ENCODE measurements at regions not wholly inside any gene's neighbourhood (a gene's known extent, or its start where the extent isn't known, plus 50 kb on each side); places are given as distances from the start of the nearest gene placed in this dataset.

DNA sequence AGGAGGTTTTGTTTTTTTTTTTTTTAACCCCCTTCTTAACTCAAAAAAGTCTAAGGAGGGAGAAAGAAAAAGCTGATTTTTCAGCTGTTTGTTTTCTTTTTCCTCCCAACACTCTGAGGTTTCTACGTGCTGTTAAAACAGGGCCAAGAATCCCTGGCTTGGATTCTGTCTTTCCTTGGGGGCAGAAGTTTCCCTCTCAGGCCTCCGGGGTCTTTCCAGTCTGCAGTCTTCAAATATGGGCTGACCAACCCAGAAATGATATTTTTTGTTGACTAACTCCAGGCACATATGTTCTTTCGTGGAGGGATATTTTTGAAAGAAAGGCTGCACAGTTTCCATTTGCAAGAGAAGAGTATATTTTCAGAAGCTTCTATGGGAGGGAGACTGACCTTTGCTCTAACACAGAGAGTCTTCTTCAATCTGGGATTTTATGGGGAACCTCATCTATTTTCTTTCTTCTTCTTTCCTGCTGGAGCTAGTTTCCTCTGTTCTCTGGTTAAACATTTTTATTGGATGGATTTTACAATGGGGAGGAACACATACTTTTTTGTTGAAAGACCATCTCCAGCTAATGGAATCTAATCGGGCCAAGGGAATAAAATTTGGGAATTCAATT lies 93.3 kb upstream of the SPRED2 start:
- H3K36me3 ChIP-seq (ENCODE audit: low read depth, missing control alignments): no peaks in the 10 kb centered on the region
- WGBS, 2 donors: 51 to 61% methylated on average over 4 of the region's 4 CpGs
- no peaks in the 10 kb centered on the region for H3K4me1 ChIP-seq
- TF ChIP-seq CTCF (IDR thresholded peaks at IDR 0.05) (no peak), POLR2A (IDR thresholded peaks at IDR 0.05) (no peak)
- no peak overlapping the region for H3K27ac ChIP-seq
- H3K9me3 ChIP-seq: no peaks in the 10 kb centered on the region
- no peak for DNase-seq
- intact Hi-C loops (cut with DNase I; ENCODE audit: low total_unique reads): no loop called here
- H3K27me3 ChIP-seq: no peaks in the 10 kb centered on the region
- no peak overlapping the region for H3K4me3 ChIP-seq

GRCh38 chr2:65522922-65523321 lies 90.5 kb upstream of the SPRED2 start:
- no peak for DNase-seq
- Histone ChIP-seq H3K9me3 (no peaks in the 10 kb centered on the region), H3K36me3 (ENCODE audit: low read depth, missing control alignments) (no peaks in the 10 kb centered on the region), H3K4me1 (no peaks in the 10 kb centered on the region), H3K27me3 (no peaks in the 10 kb centered on the region), H3K27ac (no peak overlapping the region), H3K4me3 (no peak overlapping the region)
- 95 to 97% methylated on average over 4 of the region's 4 CpGs for WGBS, 2 donors
- TF ChIP-seq CTCF (IDR thresholded peaks at IDR 0.05) (no peak), POLR2A (IDR thresholded peaks at IDR 0.05) (no peak)
- intact Hi-C loops (cut with DNase I; ENCODE audit: low total_unique reads): no loop called here

DNA sequence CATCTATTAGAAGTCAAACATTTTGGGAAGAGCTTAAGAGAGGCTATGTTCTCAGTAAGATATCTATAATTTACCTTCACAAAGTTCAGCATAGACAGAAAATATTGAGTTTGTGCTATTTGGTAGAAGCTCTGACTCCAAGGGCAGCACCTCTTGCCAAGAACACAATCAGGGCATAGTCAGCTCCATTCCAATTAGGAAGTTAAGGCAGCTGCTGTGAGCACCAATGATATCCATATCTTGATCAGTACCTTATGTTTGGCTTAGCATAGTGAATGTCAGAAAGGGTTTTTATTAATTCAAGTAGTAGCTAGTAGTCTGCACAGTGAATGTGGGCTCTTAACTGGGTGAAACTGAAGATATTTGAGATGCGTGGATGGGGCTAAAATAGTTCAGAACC lies 86.4 kb upstream of the SPRED2 start:
- TF ChIP-seq CTCF (IDR thresholded peaks at IDR 0.05): no peak
- no peak for TF ChIP-seq POLR2A (IDR thresholded peaks at IDR 0.05)
- Histone ChIP-seq H3K36me3 (ENCODE audit: low read depth, missing control alignments) (no peaks in the 10 kb centered on the region), H3K4me1 (no peaks in the 10 kb centered on the region), H3K27me3 (no peaks in the 10 kb centered on the region), H3K27ac (no peak overlapping the region), H3K9me3 (no peaks in the 10 kb centered on the region), H3K4me3 (no peak overlapping the region)
- intact Hi-C loops (cut with DNase I; ENCODE audit: low total_unique reads): no loop called here
- 67 to 84% methylated on average over 1 of the region's 1 CpG for WGBS, 2 donors
- DNase-seq: no peak

GRCh38 chr2:65514555-65515195 lies 82.3 kb upstream of the SPRED2 start:
- no peaks in the 10 kb centered on the region for H3K36me3 ChIP-seq (ENCODE audit: low read depth, missing control alignments)
- 91% methylated on average over 4 of the region's 4 CpGs for WGBS, 2 donors
- TF ChIP-seq POLR2A (IDR thresholded peaks at IDR 0.05) (no peak), CTCF (IDR thresholded peaks at IDR 0.05) (no peak)
- no peak for DNase-seq
- no peak overlapping the region for H3K4me3 ChIP-seq
- H3K4me1 ChIP-seq: no peaks in the 10 kb centered on the region
- no peaks in the 10 kb centered on the region for H3K9me3 ChIP-seq
- H3K27me3 ChIP-seq: no peaks in the 10 kb centered on the region
- intact Hi-C loops (cut with DNase I; ENCODE audit: low total_unique reads): no loop called here
- H3K27ac ChIP-seq: no peak overlapping the region

GRCh38 chr2:65512783-65513182 lies 80.4 kb upstream of the SPRED2 start:
- DNase-seq: no peak
- Histone ChIP-seq H3K9me3 (no peaks in the 10 kb centered on the region), H3K4me1 (no peaks in the 10 kb centered on the region), H3K36me3 (ENCODE audit: low read depth, missing control alignments) (no peaks in the 10 kb centered on the region), H3K4me3 (no peak overlapping the region), H3K27me3 (no peaks in the 10 kb centered on the region), H3K27ac (no peak overlapping the region)
- WGBS, 2 donors: 93 to 97% methylated on average over 5 of the region's 5 CpGs
- intact Hi-C loops (cut with DNase I; ENCODE audit: low total_unique reads): no loop called here
- TF ChIP-seq CTCF (IDR thresholded peaks at IDR 0.05): no peak
- TF ChIP-seq POLR2A (IDR thresholded peaks at IDR 0.05): no peak
